ENCODE measurements at regions not wholly inside any gene's neighbourhood (a gene's known extent, or its start where the extent isn't known, plus 50 kb on each side); places are given as distances from the start of the nearest gene placed in this dataset.
"Not testable (repeated sequence)": the region's sequence is repeated elsewhere in the genome, so short reads cannot be mapped to it uniquely, and the experiment has no call there.

GRCh38 chr22:22713416-22713815 lies 69.0 kb downstream of the GGTLC2 start:
- DNase-seq (ENCODE audit: low read depth, low spot score): no peak
- in situ Hi-C loops (cut with HindIII; ENCODE audit: low pct_unique_long_range_greater_than_20kb, low sequenced_read_pairs): no loop called here

- no peak for DNase-seq (ENCODE audit: low read depth, low spot score)
- in situ Hi-C loops (cut with HindIII; ENCODE audit: low pct_unique_long_range_greater_than_20kb, low sequenced_read_pairs): no loop called here
Observed at GRCh38 chr22:22714600-22715335, 70.4 kb downstream of the GGTLC2 start.

DNA sequence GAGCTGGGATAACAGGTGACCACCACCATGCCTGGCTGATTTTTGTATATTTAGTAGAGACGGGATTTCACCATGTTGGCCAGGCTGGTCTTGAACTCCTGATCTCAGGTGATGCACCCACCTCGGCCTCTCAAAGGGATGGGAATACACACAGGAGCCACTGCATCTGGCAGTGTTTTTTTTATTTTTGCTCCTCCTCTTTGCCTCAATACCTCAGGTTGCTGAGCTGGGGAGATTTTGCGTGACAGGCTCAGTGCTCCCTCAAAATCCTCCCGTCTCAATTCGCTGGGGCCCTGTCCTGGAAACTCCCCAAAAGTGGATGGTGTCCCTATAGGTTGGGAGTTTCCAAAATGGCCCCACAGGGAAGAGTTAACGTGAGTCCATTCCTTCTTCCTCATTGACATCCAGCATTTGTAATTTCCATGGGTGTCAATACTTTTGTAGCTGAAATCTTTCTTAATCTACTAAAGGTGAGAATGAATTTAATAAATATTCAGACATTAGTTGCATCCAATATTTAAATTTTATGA lies 71.8 kb downstream of the GGTLC2 start:
- in situ Hi-C loops (cut with HindIII; ENCODE audit: low pct_unique_long_range_greater_than_20kb, low sequenced_read_pairs): no loop called here
- no peak for DNase-seq (ENCODE audit: low read depth, low spot score)

GRCh38 chr22:22717664-22718063 lies 73.2 kb downstream of the GGTLC2 start:
- in situ Hi-C loops (cut with HindIII; ENCODE audit: low pct_unique_long_range_greater_than_20kb, low sequenced_read_pairs): no loop called here
- DNase-seq (ENCODE audit: low read depth, low spot score): no peak

DNA sequence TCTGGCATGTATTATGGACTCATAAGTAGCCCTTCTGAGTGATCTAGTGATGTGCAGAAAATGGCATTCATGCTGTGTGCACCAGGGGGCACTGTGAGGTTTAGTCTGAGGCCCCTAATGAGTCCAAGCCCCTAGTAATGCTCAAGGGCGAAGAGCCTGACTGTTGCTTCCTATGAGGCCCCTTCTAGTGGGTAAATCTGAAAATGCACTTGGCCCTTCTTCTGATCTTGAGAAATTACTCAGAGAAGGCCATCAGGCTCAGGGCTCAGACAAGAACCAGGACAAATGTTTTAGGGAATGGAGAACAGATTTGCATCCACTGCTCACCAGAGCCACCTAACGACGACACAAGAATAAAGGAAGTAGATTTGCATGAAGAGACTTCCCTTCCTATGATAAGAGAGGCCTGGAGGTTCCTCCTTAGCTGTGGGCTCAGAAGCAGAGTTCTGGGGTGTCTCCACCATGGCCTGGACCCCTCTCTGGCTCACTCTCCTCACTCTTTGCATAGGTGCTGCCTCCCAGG lies 75.8 kb downstream of the GGTLC2 start:
- DNase-seq (ENCODE audit: low read depth, low spot score): peak; percentile 90
- in situ Hi-C loops (cut with HindIII; ENCODE audit: low pct_unique_long_range_greater_than_20kb, low sequenced_read_pairs): no loop called here

DNA sequence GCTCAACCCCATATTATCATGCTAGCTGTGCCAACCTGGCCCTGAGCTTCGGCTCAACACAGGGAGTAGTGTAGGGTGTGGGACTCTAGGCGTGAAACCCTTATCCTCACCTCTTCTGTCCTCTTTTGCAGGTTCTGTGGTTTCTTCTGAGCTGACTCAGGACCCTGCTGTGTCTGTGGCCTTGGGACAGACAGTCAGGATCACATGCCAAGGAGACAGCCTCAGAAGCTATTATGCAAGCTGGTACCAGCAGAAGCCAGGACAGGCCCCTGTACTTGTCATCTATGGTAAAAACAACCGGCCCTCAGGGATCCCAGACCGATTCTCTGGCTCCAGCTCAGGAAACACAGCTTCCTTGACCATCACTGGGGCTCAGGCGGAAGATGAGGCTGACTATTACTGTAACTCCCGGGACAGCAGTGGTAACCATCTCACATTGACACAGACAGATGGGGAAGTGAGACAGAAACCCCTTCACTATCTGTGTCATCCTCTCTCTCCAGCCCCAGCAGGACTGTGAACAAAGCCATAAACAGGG lies 76.4 kb downstream of the GGTLC2 start:
- in situ Hi-C loops (cut with HindIII; ENCODE audit: low pct_unique_long_range_greater_than_20kb, low sequenced_read_pairs): no loop called here
- no peak for DNase-seq (ENCODE audit: low read depth, low spot score)

DNA sequence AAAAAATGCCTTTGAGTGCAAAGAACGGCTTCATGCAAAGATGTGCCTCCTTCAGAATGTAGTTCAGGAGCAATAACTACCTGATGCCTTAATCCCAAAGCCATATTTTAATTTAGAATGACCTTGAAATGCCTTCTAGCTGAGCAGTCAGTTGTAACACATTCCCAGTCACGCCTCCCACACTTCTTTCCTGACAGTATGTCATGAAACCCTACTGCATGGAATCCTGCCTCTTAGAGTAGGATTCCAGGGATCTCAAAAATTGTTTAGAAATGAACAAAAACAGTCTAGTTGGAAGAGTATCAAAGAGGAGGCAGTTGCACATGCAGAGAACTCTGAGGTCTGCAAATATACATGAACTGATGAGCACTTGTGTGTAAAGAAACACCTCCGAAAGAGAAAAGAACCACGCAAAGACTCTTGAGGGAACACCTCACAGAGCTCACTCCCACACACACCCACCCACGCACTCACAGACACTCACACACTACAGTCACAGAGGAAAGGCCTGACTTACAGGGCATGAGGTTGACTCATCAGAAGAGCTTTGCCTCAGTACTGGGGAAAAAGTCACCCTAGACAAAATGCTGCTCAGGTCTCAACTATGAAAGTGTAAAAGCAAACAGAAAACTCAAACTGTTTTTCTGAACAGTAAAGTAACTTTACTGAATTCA lies 77.4 kb downstream of the GGTLC2 start:
- peak; percentile 38 for DNase-seq (ENCODE audit: low read depth, low spot score)
- in situ Hi-C loops (cut with HindIII; ENCODE audit: low pct_unique_long_range_greater_than_20kb, low sequenced_read_pairs): no loop called here

- no peak for DNase-seq (ENCODE audit: low read depth, low spot score)
- in situ Hi-C loops (cut with HindIII; ENCODE audit: low pct_unique_long_range_greater_than_20kb, low sequenced_read_pairs): no loop called here
Observed at GRCh38 chr22:22728382-22728781, 84.0 kb downstream of the GGTLC2 start.

DNA sequence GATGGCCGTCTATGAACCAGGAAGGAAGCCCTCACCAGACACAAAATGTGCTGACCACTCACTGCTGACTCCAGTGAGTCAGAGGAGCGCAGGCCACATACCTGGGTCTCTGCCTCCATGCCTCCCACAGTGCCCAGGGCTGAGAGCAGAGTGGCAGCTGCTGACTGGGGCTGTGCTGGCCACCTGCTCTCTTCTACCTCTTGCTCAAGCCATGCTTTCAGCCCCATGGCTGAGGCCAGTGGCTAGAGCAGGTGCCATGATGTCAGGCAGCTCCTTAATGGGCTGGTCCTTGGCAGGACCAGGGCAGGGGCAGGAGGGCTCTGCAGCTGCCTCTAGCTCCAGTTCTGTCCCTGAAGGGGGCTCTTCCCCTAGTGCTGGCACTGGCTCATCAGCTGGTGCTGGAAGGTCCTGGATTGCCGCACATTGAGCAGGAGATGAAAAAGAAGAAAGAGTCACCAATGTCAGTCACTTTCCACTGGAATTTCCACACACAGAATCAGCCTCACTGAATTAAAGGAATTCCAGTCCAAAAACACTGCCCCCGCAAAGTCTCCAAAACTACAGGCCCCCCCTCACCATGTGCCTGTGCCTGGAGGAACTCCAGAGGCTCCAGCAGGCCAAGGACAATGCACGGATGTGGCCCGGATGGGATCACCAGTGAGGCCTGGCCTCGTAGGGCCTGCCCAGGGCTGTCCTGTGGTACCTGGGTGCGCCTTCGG lies 86.4 kb downstream of the GGTLC2 start:
- in situ Hi-C loops (cut with HindIII; ENCODE audit: low pct_unique_long_range_greater_than_20kb, low sequenced_read_pairs): no loop called here
- no peak for DNase-seq (ENCODE audit: low read depth, low spot score)

DNA sequence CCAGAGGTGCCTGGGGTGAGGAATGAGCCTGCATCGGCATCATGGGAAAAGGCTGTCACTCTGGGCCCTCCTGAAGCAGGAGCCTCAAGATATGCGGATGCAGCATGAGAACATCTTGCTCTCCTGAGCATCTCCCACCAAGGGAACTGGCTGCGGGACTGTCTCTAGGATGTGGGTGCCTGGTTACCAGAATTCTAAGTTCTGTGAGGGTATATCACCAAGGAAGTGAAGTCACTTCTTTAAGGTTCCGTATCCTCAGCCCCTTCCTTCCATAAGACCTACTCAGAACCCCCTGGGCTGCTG lies 86.9 kb downstream of the GGTLC2 start:
- no peak for DNase-seq (ENCODE audit: low read depth, low spot score)
- in situ Hi-C loops (cut with HindIII; ENCODE audit: low pct_unique_long_range_greater_than_20kb, low sequenced_read_pairs): no loop called here

GRCh38 chr22:22733006-22733405 lies 88.6 kb downstream of the GGTLC2 start:
- DNase-seq (ENCODE audit: low read depth, low spot score); in situ Hi-C loops (cut with HindIII; ENCODE audit: low pct_unique_long_range_greater_than_20kb, low sequenced_read_pairs): not testable (repeated sequence)

DNA sequence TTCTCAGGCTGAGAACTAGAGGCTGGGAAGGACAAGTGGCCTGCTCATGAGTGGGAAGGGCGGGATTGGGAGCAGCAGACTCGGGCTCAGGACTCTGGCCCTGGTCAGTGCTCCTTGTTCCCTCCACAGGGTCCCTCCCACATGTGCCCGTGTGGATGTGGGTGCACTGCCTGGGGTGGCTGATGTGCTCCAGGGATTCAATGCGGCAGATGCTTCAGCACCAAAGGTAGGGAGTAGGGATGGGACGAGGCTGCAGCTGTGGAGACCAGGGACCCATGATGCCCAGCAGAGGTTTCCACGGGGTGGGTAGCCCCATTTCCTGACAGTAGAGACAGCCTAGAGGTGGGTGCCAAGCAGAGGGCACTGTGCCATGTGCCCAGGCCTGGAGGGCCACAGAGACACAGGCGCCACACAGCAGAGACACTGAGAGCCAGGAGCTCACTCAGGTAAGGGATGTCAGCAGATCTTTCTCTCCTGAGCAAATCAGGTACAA lies 89.5 kb downstream of the GGTLC2 start:
- no peak for DNase-seq (ENCODE audit: low read depth, low spot score)
- in situ Hi-C loops (cut with HindIII; ENCODE audit: low pct_unique_long_range_greater_than_20kb, low sequenced_read_pairs): no loop called here

GRCh38 chr22:22734395-22735272 lies 90.2 kb downstream of the GGTLC2 start:
- DNase-seq (ENCODE audit: low read depth, low spot score); in situ Hi-C loops (cut with HindIII; ENCODE audit: low pct_unique_long_range_greater_than_20kb, low sequenced_read_pairs): not testable (repeated sequence)

DNA sequence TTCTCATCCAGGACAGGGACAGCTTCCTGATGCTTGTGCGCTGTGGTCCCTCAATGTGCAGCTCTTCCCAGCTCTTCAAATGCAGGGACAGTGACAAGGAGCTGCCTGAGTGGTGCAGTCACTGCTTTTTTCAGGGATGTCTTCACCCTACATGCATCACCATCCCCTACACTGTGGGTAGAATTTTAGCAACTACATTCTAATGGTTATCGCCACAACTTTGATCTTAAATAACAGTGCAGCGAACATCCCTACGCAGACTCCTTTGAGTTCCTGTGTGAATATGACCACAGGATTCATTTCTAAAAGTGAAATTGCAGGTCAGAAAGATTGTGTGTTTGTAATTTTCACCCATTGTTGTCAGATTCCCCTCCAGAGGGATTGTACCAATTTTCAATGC lies 90.9 kb downstream of the GGTLC2 start:
- DNase-seq (ENCODE audit: low read depth, low spot score); in situ Hi-C loops (cut with HindIII; ENCODE audit: low pct_unique_long_range_greater_than_20kb, low sequenced_read_pairs): not testable (repeated sequence)

GRCh38 chr22:22735695-22736611 lies 91.5 kb downstream of the GGTLC2 start:
- in situ Hi-C loops (cut with HindIII; ENCODE audit: low pct_unique_long_range_greater_than_20kb, low sequenced_read_pairs): no loop called here
- no peak for DNase-seq (ENCODE audit: low read depth, low spot score)

GRCh38 chr22:22737590-22737989 lies 93.2 kb downstream of the GGTLC2 start:
- DNase-seq (ENCODE audit: low read depth, low spot score): no peak
- in situ Hi-C loops (cut with HindIII; ENCODE audit: low pct_unique_long_range_greater_than_20kb, low sequenced_read_pairs): no loop called here

Measured in SK-MEL-5 (cell line).